GM12878 (cell line): ENCODE measurements at regions not wholly inside any gene's neighbourhood (a gene's known extent, or its start where the extent isn't known, plus 50 kb on each side); places are given as distances from the start of the nearest gene placed in this dataset.

Experiments
- ATAC-seq: fragments of 200-7000 bp; cut with Tn5 transposase; 3 replicates; pipeline ENCODE4 v1.9.1; 2020; ENCODE audit warnings: mild to moderate bottlenecking, moderate library complexity
- BruUV-seq: library from RNA; stranded (reverse); fragments of 400-500 nt; replicated peaks from 2 replicates; lab custom pipeline; 2021; lab: Mats Ljungman, UMichigan
- CTCF ChIA-PET: fragments of 300-600 bp; sonication (Branson Sonifier 250); formaldehyde crosslinking; extraction: SDS; loops from one replicate; lab custom pipeline; 2021; ENCODE audit warnings: inconsistent platforms; lab: Yijun Ruan, JAX
- POLR2A ChIA-PET: fragments of 350-600 bp; formaldehyde crosslinking; extraction: SDS; loops from one replicate; lab custom pipeline; 2021; ENCODE audit warnings: inconsistent platforms; lab: Charles Lee
- RAD21 ChIA-PET: fragments of 300-600 bp; sonication (Branson Sonifier 250); formaldehyde crosslinking; loops from one replicate; lab custom pipeline; 2023; ENCODE audit warnings: antibody characterized with exemption; ENCODE audit not compliant: unreplicated experiment; lab: Charles Lee
- SMC1A ChIA-PET: fragments of 300-600 bp; sonication (Branson Sonifier 250); formaldehyde crosslinking; loops from one replicate; lab custom pipeline; 2023; ENCODE audit not compliant: unreplicated experiment, uncharacterized antibody; lab: Charles Lee
- DNase-seq: peaks from one replicate; pipeline ENCODE4 v3.0.0-alpha.2; 2011; ENCODE audit warnings: low read depth, low spot score
- FAIRE-seq: peaks from 3 replicates; lab custom pipeline; 2011; peaks lifted over from hg19 to GRCh38; lab: Jason Lieb, UNC
- H2AFZ ChIP-seq: 2 replicates; pipeline ENCODE4 v1.6.0; 2011; ENCODE audit warnings: low read depth, low read length, control low read depth; ENCODE audit not compliant: control insufficient read depth
- H3K27ac ChIP-seq: 2 replicates; pipeline ENCODE4 v1.5.1; 2011; ENCODE audit warnings: control low read depth; ENCODE audit not compliant: control insufficient read depth, insufficient read depth
- H3K27me3 ChIP-seq, 2 experiments: replicated peaks in 1 of 2; 2 replicates each; pipeline versions ENCODE4 v1.6.0 to v1.6.1; 2011; ENCODE audit warnings: low read length in 1 of 2; ENCODE audit not compliant: control insufficient read depth in 2 of 2, insufficient read depth in 2 of 2
- H3K36me3 ChIP-seq, 2 experiments: 2 replicates each; pipeline ENCODE4 v1.5.1; 2011; ENCODE audit warnings: low read length in 1 of 2; ENCODE audit not compliant: control insufficient read depth in 2 of 2, insufficient read depth in 2 of 2
- H3K4me1 ChIP-seq: 2 replicates; pipeline ENCODE4 v1.6.1; 2011; ENCODE audit warnings: mild to moderate bottlenecking, low read length, moderate library complexity, mixed read lengths; ENCODE audit not compliant: control insufficient read depth, insufficient read depth
- H3K4me2 ChIP-seq: 2 replicates; pipeline ENCODE4 v1.6.0; 2011; ENCODE audit warnings: control low read depth; ENCODE audit not compliant: control insufficient read depth, insufficient read depth
- H3K4me3 ChIP-seq: fragments of 200-600 bp; sonication (generic); 2 replicates; pipeline ENCODE4 v1.5.1; 2016
- H3K79me2 ChIP-seq: 2 replicates; pipeline ENCODE4 v1.6.0; 2011; ENCODE audit warnings: low read length; ENCODE audit not compliant: control insufficient read depth, insufficient read depth
- H3K9ac ChIP-seq: 2 replicates; pipeline ENCODE4 v1.8.0; 2011; ENCODE audit warnings: low read length, control low read depth, mixed read lengths; ENCODE audit not compliant: control insufficient read depth, insufficient read depth
- H3K9me3 ChIP-seq: replicated peaks from 3 replicates; pipeline ENCODE4 v1.5.1; 2011; ENCODE audit warnings: mild to moderate bottlenecking, low read length; ENCODE audit not compliant: control insufficient read depth, insufficient read depth
- H4K20me1 ChIP-seq: 2 replicates; pipeline ENCODE4 v1.6.0; 2011; ENCODE audit not compliant: control insufficient read depth, insufficient read depth
- BRCA1 ChIP-seq: IDR thresholded peaks from 2 replicates; pipeline ENCODE4 v1.6.1; 2011; ENCODE audit warnings: low read depth, low read length, improper control_type of control experiment
- CHD4 ChIP-seq: fragments of 200-600 bp; sonication (generic); IDR thresholded peaks from 2 replicates; pipeline ENCODE4 v1.6.1; 2016; ENCODE audit warnings: mild to moderate bottlenecking
- CREB1 ChIP-seq: IDR thresholded peaks from 2 replicates; pipeline ENCODE4 v1.6.1; 2012; ENCODE audit warnings: low read depth, mild to moderate bottlenecking, inconsistent platforms
- EGR1 ChIP-seq, 2 experiments: IDR thresholded peaks; 1 replicate in 1 of 2; 2 replicates in 1 of 2; pipeline ENCODE4 v1.6.1; 2011 to 2012; ENCODE audit warnings: low read depth in 2 of 2, low read length in 2 of 2, borderline replicate concordance in 1 of 2, mild to moderate bottlenecking in 1 of 2, moderate library complexity in 1 of 2
- ESRRA ChIP-seq: IDR thresholded peaks from 2 replicates; pipeline ENCODE4 v1.6.1; 2012; ENCODE audit warnings: mild to moderate bottlenecking, low read length, improper control_type of control experiment
- HDGF ChIP-seq: fragments of 450-650 bp; IDR thresholded peaks from 2 replicates; pipeline ENCODE4 v1.6.1; 2016; ENCODE audit warnings: antibody characterized with exemption
- IKZF2 ChIP-seq, 2 experiments: fragments of 450-650 bp; IDR thresholded peaks; 2 replicates each; pipeline ENCODE4 v1.6.1; 2017; ENCODE audit warnings: mild to moderate bottlenecking in 2 of 2, moderate library complexity in 2 of 2
- JUND ChIP-seq: IDR thresholded peaks from 2 replicates; pipeline ENCODE4 v1.6.1; 2012; ENCODE audit warnings: low read depth, mild to moderate bottlenecking, low read length, improper control_type of control experiment, moderate library complexity
- KLF5 ChIP-seq: fragments of 450-650 bp; IDR thresholded peaks from 2 replicates; pipeline ENCODE4 v1.6.1; 2014; ENCODE audit warnings: mild to moderate bottlenecking; ENCODE audit not compliant: partially characterized antibody
- MEF2B ChIP-seq: fragments of 450-650 bp; IDR thresholded peaks from 2 replicates; pipeline ENCODE4 v1.6.1; 2018; ENCODE audit warnings: mild to moderate bottlenecking, moderate library complexity; ENCODE audit not compliant: partially characterized antibody, poor library complexity, severe bottlenecking
- PAX8 ChIP-seq: fragments of 450-650 bp; IDR thresholded peaks from 2 replicates; pipeline ENCODE4 v1.6.1; 2017; ENCODE audit warnings: mild to moderate bottlenecking, moderate library complexity
- RB1 ChIP-seq: fragments of 450-650 bp; formaldehyde crosslinking; IDR thresholded peaks from 2 replicates; pipeline ENCODE4 v1.6.1; 2017; ENCODE audit warnings: mild to moderate bottlenecking, borderline replicate concordance
- RCOR1 ChIP-seq: conservative IDR thresholded peaks from 2 replicates; pipeline ENCODE4 v1.6.1; 2012; ENCODE audit warnings: low read depth, low read length, improper control_type of control experiment
- RFX5 ChIP-seq: IDR thresholded peaks from 2 replicates; pipeline ENCODE4 v1.6.1; 2011; ENCODE audit warnings: low read depth, low read length, improper control_type of control experiment
- STAT1 ChIP-seq: fragments of 450-650 bp; conservative IDR thresholded peaks from 2 replicates; pipeline ENCODE4 v1.6.1; 2014; ENCODE audit warnings: antibody characterized with exemption, mild to moderate bottlenecking
- STAT3 ChIP-seq: IDR thresholded peaks from 2 replicates; pipeline ENCODE4 v1.6.1; 2011; ENCODE audit warnings: low read depth, low read length, improper control_type of control experiment
- SUPT20H ChIP-seq: IDR thresholded peaks from 2 replicates; pipeline ENCODE4 v1.6.1; 2011; ENCODE audit warnings: low read depth, mild to moderate bottlenecking, low read length, moderate library complexity, borderline replicate concordance; ENCODE audit not compliant: control insufficient read depth
- TCF3 ChIP-seq: IDR thresholded peaks from 2 replicates; pipeline ENCODE4 v1.6.1; 2012; ENCODE audit warnings: low read depth, mild to moderate bottlenecking, low read length, borderline replicate concordance; ENCODE audit not compliant: insufficient read depth
- WGBS: methylation state at CpG from one replicate; pipeline ENCODE4 v1.1.6; 2016; ENCODE audit warnings: low lambda C conversion rate; ENCODE audit not compliant: insufficient replicate concordance, insufficient coverage; ENCODE audit errors: missing lambda C conversion rate; 5-methylcytosine and 5-hydroxymethylcytosine counted together
- in situ Hi-C: fragments of 300-500 bp; cut with MboI; formaldehyde crosslinking; loops from 9 replicates; pipeline ENCODE4 v1.14.3; 2018; ENCODE audit warnings: mixed read lengths
- intact Hi-C: fragments of 100-400 bp; cut with micrococcal nuclease; formaldehyde crosslinking; loops from one replicate; pipeline ENCODE4 v1.14.2; 2022; ENCODE audit not compliant: unreplicated experiment
- TF ChIP-seq, protein P1 (sequence below): fragments of 450-650 bp; IDR thresholded peaks from 2 replicates; pipeline ENCODE4 v1.6.1; 2016; ENCODE audit warnings: mild to moderate bottlenecking, moderate library complexity, borderline replicate concordance
- TF ChIP-seq, protein P2 (sequence below): IDR thresholded peaks from 2 replicates; pipeline ENCODE4 v1.6.1; 2012; ENCODE audit warnings: low read depth, low read length, improper control_type of control experiment

DNA sequence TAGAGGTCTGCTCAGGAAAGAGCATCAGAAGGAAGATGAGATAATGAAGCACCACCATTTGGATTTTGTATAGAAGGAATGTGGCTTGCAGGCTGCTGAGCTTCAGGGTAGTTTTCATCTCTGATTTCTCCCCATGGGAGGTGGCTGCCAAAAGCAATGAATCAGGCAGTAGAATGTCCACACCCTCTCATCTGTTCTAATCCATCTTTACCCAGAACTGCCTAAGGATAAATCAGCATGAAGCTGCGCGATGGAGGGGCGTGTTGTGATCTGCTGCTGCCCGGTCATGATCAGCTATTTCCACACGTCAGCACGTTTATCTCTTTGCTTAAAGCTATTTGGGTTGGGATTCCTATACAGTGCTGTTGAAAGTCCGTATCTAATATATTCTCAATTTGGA is 295.4 kb downstream of the FOXA2 start:
- Histone ChIP-seq H3K27me3 (no peaks in the 10 kb centered on the region), H3K9ac (no peak overlapping the region), H3K4me2 (no peak overlapping the region), H3K4me1 (no peaks in the 10 kb centered on the region), H3K36me3 (no peaks in the 10 kb centered on the region), H4K20me1 (no peaks in the 10 kb centered on the region), H3K79me2 (no peaks in the 10 kb centered on the region), H3K9me3 (no peaks in the 10 kb centered on the region), H2AFZ (no peak overlapping the region), H3K4me3 (no peak overlapping the region), H3K27ac (no peak overlapping the region)
- ChIA-PET POLR2A (no interaction called here), CTCF (interaction anchor here (0.5 to 1.1 kb wide), 2 partner anchors 23 to 160 kb away, joined by 3 read pairs; no protein-coding TSS in a partner anchor), SMC1A (no interaction called here), RAD21 (no interaction called here)
- in situ Hi-C loops (no loop called here), intact Hi-C loops (no loop called here)
- DNase-seq (no peak), ATAC-seq (no peak), FAIRE-seq (no peak)
- 64% methylated on average over 7 of the region's 7 CpGs for WGBS
- TF ChIP-seq RFX5 (no peak), JUND (no peak), STAT1 (no peak), HDGF (no peak), CHD4 (no peak), ESRRA (no peak), EGR1 (IDR thresholded peaks at IDR 0.05; ENCODE audit: borderline replicate concordance in 1 of 2, low read depth in 2 of 2, low read length in 2 of 2) (no peak), SUPT20H (no peak), IKZF2 (IDR thresholded peaks at IDR 0.05) (no peak), TCF3 (no peak), PAX8 (no peak), BRCA1 (no peak), RCOR1 (no peak), CREB1 (no peak), STAT3 (no peak), MEF2B (no peak), KLF5 (no peak), RB1 (no peak)
- TF ChIP-seq, protein P1, sequence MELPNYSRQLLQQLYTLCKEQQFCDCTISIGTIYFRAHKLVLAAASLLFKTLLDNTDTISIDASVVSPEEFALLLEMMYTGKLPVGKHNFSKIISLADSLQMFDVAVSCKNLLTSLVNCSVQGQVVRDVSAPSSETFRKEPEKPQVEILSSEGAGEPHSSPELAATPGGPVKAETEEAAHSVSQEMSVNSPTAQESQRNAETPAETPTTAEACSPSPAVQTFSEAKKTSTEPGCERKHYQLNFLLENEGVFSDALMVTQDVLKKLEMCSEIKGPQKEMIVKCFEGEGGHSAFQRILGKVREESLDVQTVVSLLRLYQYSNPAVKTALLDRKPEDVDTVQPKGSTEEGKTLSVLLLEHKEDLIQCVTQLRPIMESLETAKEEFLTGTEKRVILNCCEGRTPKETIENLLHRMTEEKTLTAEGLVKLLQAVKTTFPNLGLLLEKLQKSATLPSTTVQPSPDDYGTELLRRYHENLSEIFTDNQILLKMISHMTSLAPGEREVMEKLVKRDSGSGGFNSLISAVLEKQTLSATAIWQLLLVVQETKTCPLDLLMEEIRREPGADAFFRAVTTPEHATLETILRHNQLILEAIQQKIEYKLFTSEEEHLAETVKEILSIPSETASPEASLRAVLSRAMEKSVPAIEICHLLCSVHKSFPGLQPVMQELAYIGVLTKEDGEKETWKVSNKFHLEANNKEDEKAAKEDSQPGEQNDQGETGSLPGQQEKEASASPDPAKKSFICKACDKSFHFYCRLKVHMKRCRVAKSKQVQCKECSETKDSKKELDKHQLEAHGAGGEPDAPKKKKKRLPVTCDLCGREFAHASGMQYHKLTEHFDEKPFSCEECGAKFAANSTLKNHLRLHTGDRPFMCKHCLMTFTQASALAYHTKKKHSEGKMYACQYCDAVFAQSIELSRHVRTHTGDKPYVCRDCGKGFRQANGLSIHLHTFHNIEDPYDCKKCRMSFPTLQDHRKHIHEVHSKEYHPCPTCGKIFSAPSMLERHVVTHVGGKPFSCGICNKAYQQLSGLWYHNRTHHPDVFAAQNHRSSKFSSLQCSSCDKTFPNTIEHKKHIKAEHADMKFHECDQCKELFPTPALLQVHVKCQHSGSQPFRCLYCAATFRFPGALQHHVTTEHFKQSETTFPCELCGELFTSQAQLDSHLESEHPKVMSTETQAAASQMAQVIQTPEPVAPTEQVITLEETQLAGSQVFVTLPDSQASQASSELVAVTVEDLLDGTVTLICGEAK, result no peak
- TF ChIP-seq, protein P2, sequence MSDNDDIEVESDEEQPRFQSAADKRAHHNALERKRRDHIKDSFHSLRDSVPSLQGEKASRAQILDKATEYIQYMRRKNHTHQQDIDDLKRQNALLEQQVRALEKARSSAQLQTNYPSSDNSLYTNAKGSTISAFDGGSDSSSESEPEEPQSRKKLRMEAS, result no peak
- no TSS peak for BruUV-seq
